ENCODE measurements at regions not wholly inside any gene's neighbourhood (a gene's known extent, or its start where the extent isn't known, plus 50 kb on each side); places are given as distances from the start of the nearest gene placed in this dataset.

- TF ChIP-seq CTCF (IDR thresholded peaks at IDR 0.05) = no peak
- TF ChIP-seq POLR2A (IDR thresholded peaks at IDR 0.05) = no peak
Measured at GRCh38 chr4:135210341-135210740, 1008.8 kb upstream of the PABPC4L start.
